ENCODE measurements at regions not wholly inside any gene's neighbourhood (a gene's known extent, or its start where the extent isn't known, plus 50 kb on each side); places are given as distances from the start of the nearest gene placed in this dataset.

DNA sequence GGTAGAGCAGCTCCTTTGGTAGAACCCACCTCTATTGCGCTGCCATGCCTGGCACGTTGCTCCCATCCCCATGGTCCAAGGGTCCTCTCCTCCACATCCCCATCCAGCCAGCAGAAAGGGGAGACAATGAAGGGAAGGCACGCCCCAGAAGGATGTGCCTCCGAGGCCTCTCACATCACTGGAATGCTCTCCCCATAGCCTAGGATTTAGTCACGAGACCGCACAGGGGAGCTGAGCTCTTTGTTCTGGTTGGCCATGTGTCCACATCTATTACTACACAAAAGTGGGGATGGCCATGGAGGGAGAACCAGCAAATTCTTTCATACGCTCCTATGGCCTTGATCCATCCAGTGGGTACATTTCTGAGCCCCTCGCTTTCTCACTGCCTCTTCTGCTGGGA, 60.5 kb upstream of the SALL4 start:
- Histone ChIP-seq H3K4me1 (ENCODE audit: insufficient read depth, low read length) (no peaks in the 10 kb centered on the region), H3K36me3 (ENCODE audit: insufficient read depth, low read length) (no peaks in the 10 kb centered on the region), H4K20me1 (ENCODE audit: insufficient read depth, low read length) (no peaks in the 10 kb centered on the region; the same call in 1 of the 2 replicates), H3K9me3 (ENCODE audit: insufficient read depth, low read length, severe bottlenecking) (no peaks in the 10 kb centered on the region), H3K4me2 (ENCODE audit: insufficient read depth, low read length) (no peak overlapping the region), H3K79me2 (ENCODE audit: insufficient read depth, low read length) (no peaks in the 10 kb centered on the region), H3K9ac (ENCODE audit: low read depth, low read length) (no peak overlapping the region), H2AFZ (ENCODE audit: low read depth, low read length) (no peak overlapping the region), H3K4me3 (ENCODE audit: low read depth in 1 of 2, low read length in 2 of 2) (no peak overlapping the region), H3K27ac (ENCODE audit: low read length) (no peak overlapping the region), H3K27me3 (ENCODE audit: insufficient read depth, low read length, poor library complexity) (no peaks in the 10 kb centered on the region)
- no peak for ATAC-seq (ENCODE audit: insufficient read depth, low read depth)
- no peak for DNase-seq
- TF ChIP-seq, protein P1, sequence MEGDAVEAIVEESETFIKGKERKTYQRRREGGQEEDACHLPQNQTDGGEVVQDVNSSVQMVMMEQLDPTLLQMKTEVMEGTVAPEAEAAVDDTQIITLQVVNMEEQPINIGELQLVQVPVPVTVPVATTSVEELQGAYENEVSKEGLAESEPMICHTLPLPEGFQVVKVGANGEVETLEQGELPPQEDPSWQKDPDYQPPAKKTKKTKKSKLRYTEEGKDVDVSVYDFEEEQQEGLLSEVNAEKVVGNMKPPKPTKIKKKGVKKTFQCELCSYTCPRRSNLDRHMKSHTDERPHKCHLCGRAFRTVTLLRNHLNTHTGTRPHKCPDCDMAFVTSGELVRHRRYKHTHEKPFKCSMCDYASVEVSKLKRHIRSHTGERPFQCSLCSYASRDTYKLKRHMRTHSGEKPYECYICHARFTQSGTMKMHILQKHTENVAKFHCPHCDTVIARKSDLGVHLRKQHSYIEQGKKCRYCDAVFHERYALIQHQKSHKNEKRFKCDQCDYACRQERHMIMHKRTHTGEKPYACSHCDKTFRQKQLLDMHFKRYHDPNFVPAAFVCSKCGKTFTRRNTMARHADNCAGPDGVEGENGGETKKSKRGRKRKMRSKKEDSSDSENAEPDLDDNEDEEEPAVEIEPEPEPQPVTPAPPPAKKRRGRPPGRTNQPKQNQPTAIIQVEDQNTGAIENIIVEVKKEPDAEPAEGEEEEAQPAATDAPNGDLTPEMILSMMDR (IDR thresholded peaks at IDR 0.05; ENCODE audit: borderline replicate concordance, extremely low read depth, low read length, poor library complexity, severe bottlenecking) = no peak
- no peak for TF ChIP-seq EZH2 (IDR thresholded peaks at IDR 0.05; ENCODE audit: borderline replicate concordance, low read depth, low read length, severe bottlenecking)

DNA sequence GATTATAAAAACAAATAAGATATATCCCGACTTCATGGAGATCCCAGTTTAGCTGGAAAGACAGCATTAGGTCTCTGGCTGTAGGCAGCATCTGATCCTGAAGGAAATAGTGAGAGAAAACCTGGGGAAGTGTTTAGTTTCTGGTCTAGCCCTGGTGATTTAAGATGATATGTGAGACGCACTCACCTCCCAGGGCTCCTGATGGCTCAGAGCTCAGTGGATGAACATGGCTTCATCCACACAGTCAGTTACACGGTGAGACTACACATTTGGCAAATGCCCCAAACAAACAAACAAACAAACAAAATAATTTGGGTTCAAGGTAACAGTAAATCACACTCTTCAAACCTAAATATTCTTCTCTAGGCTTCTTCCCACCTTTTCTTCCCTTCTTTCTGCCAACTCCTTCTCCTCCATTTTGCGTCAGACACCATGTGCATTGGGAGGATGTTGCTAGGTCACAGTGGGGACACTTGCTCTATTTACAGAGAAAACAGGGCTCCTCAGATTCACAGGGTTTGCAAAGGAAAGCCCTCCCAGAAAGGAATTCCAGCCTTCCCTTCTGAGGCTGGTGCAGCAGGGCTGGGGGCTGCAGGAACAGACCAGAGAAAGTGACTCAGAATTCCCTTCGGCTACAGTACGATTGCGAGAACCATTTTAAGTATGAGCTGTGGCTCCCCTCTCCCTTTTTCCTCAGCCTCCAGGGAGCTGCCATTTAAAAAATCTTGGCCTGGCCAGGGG, 59.6 kb upstream of the SALL4 start:
- no peaks in the 10 kb centered on the region for H3K9me3 ChIP-seq (ENCODE audit: insufficient read depth, low read length, severe bottlenecking)
- no peaks in the 10 kb centered on the region for H3K4me1 ChIP-seq (ENCODE audit: insufficient read depth, low read length)
- DNase-seq (no peak), ATAC-seq (ENCODE audit: insufficient read depth, low read depth) (no peak)
- H3K4me3 ChIP-seq (ENCODE audit: low read depth in 1 of 2, low read length in 2 of 2) = no peak overlapping the region
- no peaks in the 10 kb centered on the region; the same call in 1 of the 2 replicates for H4K20me1 ChIP-seq (ENCODE audit: insufficient read depth, low read length)
- no peak for TF ChIP-seq EZH2 (IDR thresholded peaks at IDR 0.05; ENCODE audit: borderline replicate concordance, low read depth, low read length, severe bottlenecking)
- TF ChIP-seq, protein P1 (IDR thresholded peaks at IDR 0.05; ENCODE audit: borderline replicate concordance, extremely low read depth, low read length, poor library complexity, severe bottlenecking) = no peak
- no peak overlapping the region for H3K27ac ChIP-seq (ENCODE audit: low read length)
- H3K36me3 ChIP-seq (ENCODE audit: insufficient read depth, low read length) = no peaks in the 10 kb centered on the region
- no peaks in the 10 kb centered on the region for H3K27me3 ChIP-seq (ENCODE audit: insufficient read depth, low read length, poor library complexity)
- no peak overlapping the region for H3K9ac ChIP-seq (ENCODE audit: low read depth, low read length)
- no peak overlapping the region for H2AFZ ChIP-seq (ENCODE audit: low read depth, low read length)
- H3K4me2 ChIP-seq (ENCODE audit: insufficient read depth, low read length) = no peak overlapping the region
- no peaks in the 10 kb centered on the region for H3K79me2 ChIP-seq (ENCODE audit: insufficient read depth, low read length)

- ATAC-seq (ENCODE audit: insufficient read depth, low read depth) (no peak), DNase-seq (no peak)
- Histone ChIP-seq H3K79me2 (ENCODE audit: insufficient read depth, low read length) (no peaks in the 10 kb centered on the region), H3K9me3 (ENCODE audit: insufficient read depth, low read length, severe bottlenecking) (no peaks in the 10 kb centered on the region), H3K27ac (ENCODE audit: low read length) (no peak overlapping the region), H3K4me1 (ENCODE audit: insufficient read depth, low read length) (no peaks in the 10 kb centered on the region), H3K36me3 (ENCODE audit: insufficient read depth, low read length) (no peaks in the 10 kb centered on the region), H2AFZ (ENCODE audit: low read depth, low read length) (no peak overlapping the region), H3K9ac (ENCODE audit: low read depth, low read length) (no peak overlapping the region), H3K27me3 (ENCODE audit: insufficient read depth, low read length, poor library complexity) (no peaks in the 10 kb centered on the region), H3K4me2 (ENCODE audit: insufficient read depth, low read length) (no peak overlapping the region), H3K4me3 (ENCODE audit: low read depth in 1 of 2, low read length in 2 of 2) (no peak overlapping the region), H4K20me1 (ENCODE audit: insufficient read depth, low read length) (no peaks in the 10 kb centered on the region; the same call in 1 of the 2 replicates)
- no peak for TF ChIP-seq EZH2 (IDR thresholded peaks at IDR 0.05; ENCODE audit: borderline replicate concordance, low read depth, low read length, severe bottlenecking)
- TF ChIP-seq, protein P1 (IDR thresholded peaks at IDR 0.05; ENCODE audit: borderline replicate concordance, extremely low read depth, low read length, poor library complexity, severe bottlenecking) = no peak
These were observed 58.0 kb upstream of the SALL4 start for GRCh38 chr20:51860111-51860882.

All from DND-41 (cell line).